ENCODE measurements at regions not wholly inside any gene's neighbourhood (a gene's known extent, or its start where the extent isn't known, plus 50 kb on each side); places are given as distances from the start of the nearest gene placed in this dataset.

GRCh38 chr18:64614446-64614845, 465.6 kb upstream of the LINC00305 start:
- Mint-ChIP-seq H3K36me3 (ENCODE audit: low read depth, unreplicated experiment) (no peaks in the 10 kb centered on the region), H3K27me3 (ENCODE audit: unreplicated experiment) (no peaks in the 10 kb centered on the region), H3K4me3 (ENCODE audit: unreplicated experiment) (no peak overlapping the region), H3K4me1 (ENCODE audit: unreplicated experiment) (no peaks in the 10 kb centered on the region), H3K9me3 (ENCODE audit: unreplicated experiment) (peaks cover under 1% of the 10 kb centered on the region), H3K27ac (ENCODE audit: unreplicated experiment) (no peak overlapping the region)
- no peak for DNase-seq (ENCODE audit: low spot score)
- no peak for TF ChIP-seq CTCF (IDR thresholded peaks at IDR 0.05; ENCODE audit: unreplicated experiment)

GRCh38 chr18:64592246-64592645, 443.4 kb upstream of the LINC00305 start:
- no peak overlapping the region for H3K27ac Mint-ChIP-seq (ENCODE audit: unreplicated experiment)
- H3K9me3 Mint-ChIP-seq (ENCODE audit: unreplicated experiment) = no peaks in the 10 kb centered on the region
- H3K4me3 Mint-ChIP-seq (ENCODE audit: unreplicated experiment) = no peak overlapping the region
- no peaks in the 10 kb centered on the region for H3K4me1 Mint-ChIP-seq (ENCODE audit: unreplicated experiment)
- no peak for DNase-seq (ENCODE audit: low spot score)
- TF ChIP-seq CTCF (IDR thresholded peaks at IDR 0.05; ENCODE audit: unreplicated experiment) = no peak
- no peaks in the 10 kb centered on the region for H3K36me3 Mint-ChIP-seq (ENCODE audit: low read depth, unreplicated experiment)
- H3K27me3 Mint-ChIP-seq (ENCODE audit: unreplicated experiment) = no peaks in the 10 kb centered on the region

GRCh38 chr18:64589000-64589399, 440.1 kb upstream of the LINC00305 start:
- H3K9me3 Mint-ChIP-seq (ENCODE audit: unreplicated experiment) = no peaks in the 10 kb centered on the region
- H3K4me3 Mint-ChIP-seq (ENCODE audit: unreplicated experiment) = no peak overlapping the region
- H3K27me3 Mint-ChIP-seq (ENCODE audit: unreplicated experiment) = no peaks in the 10 kb centered on the region
- H3K27ac Mint-ChIP-seq (ENCODE audit: unreplicated experiment) = no peak overlapping the region
- no peak for TF ChIP-seq CTCF (IDR thresholded peaks at IDR 0.05; ENCODE audit: unreplicated experiment)
- no peak for DNase-seq (ENCODE audit: low spot score)
- no peaks in the 10 kb centered on the region for H3K36me3 Mint-ChIP-seq (ENCODE audit: low read depth, unreplicated experiment)
- no peaks in the 10 kb centered on the region for H3K4me1 Mint-ChIP-seq (ENCODE audit: unreplicated experiment)

GRCh38 chr18:64566456-64566855, 417.6 kb upstream of the LINC00305 start:
- no peak for DNase-seq (ENCODE audit: low spot score)
- Mint-ChIP-seq H3K4me3 (ENCODE audit: unreplicated experiment) (no peak overlapping the region), H3K36me3 (ENCODE audit: low read depth, unreplicated experiment) (no peaks in the 10 kb centered on the region), H3K27me3 (ENCODE audit: unreplicated experiment) (peaks cover 2% of the 10 kb centered on the region), H3K4me1 (ENCODE audit: unreplicated experiment) (no peaks in the 10 kb centered on the region), H3K27ac (ENCODE audit: unreplicated experiment) (no peak overlapping the region), H3K9me3 (ENCODE audit: unreplicated experiment) (no peaks in the 10 kb centered on the region)
- TF ChIP-seq CTCF (IDR thresholded peaks at IDR 0.05; ENCODE audit: unreplicated experiment) = no peak

GRCh38 chr18:64562651-64563050, 413.8 kb upstream of the LINC00305 start:
- no peaks in the 10 kb centered on the region for H3K36me3 Mint-ChIP-seq (ENCODE audit: low read depth, unreplicated experiment)
- no peak overlapping the region for H3K4me3 Mint-ChIP-seq (ENCODE audit: unreplicated experiment)
- no peaks in the 10 kb centered on the region for H3K4me1 Mint-ChIP-seq (ENCODE audit: unreplicated experiment)
- DNase-seq (ENCODE audit: low spot score) = no peak
- TF ChIP-seq CTCF (IDR thresholded peaks at IDR 0.05; ENCODE audit: unreplicated experiment) = no peak
- no peaks in the 10 kb centered on the region for H3K9me3 Mint-ChIP-seq (ENCODE audit: unreplicated experiment)
- no peak overlapping the region for H3K27ac Mint-ChIP-seq (ENCODE audit: unreplicated experiment)
- H3K27me3 Mint-ChIP-seq (ENCODE audit: unreplicated experiment) = peaks cover 2% of the 10 kb centered on the region

Measured in endothelial cell (in vitro differentiated cells).